Dermis blood vessel endothelial cell (primary cell): ENCODE measurements at regions not wholly inside any gene's neighbourhood (a gene's known extent, or its start where the extent isn't known, plus 50 kb on each side); places are given as distances from the start of the nearest gene placed in this dataset.

ENCODE experiments used
- DNase-seq: peaks from one replicate; pipeline ENCODE4 v3.0.0; 2010

GRCh38 chr5:34487159-34487879 lies 168.8 kb upstream of the RAI14 start:
- peak; percentile 84 for DNase-seq

GRCh38 chr5:34487956-34488355 lies 168.2 kb upstream of the RAI14 start:
- no peak for DNase-seq

GRCh38 chr5:34488984-34489383 lies 167.1 kb upstream of the RAI14 start:
- no peak for DNase-seq

GRCh38 chr5:34490506-34491250 lies 165.4 kb upstream of the RAI14 start:
- DNase-seq, result no peak

- no peak for DNase-seq
Observed at GRCh38 chr5:34491251-34491620, 164.9 kb upstream of the RAI14 start.

GRCh38 chr5:34494111-34494755 lies 161.9 kb upstream of the RAI14 start:
- peak; percentile 67 for DNase-seq

GRCh38 chr5:34495178-34495577 lies 160.9 kb upstream of the RAI14 start:
- no peak for DNase-seq

- DNase-seq, result no peak
Observed at GRCh38 chr5:34496260-34496691, 159.9 kb upstream of the RAI14 start.

- peak; percentile 34 for DNase-seq
Observed at GRCh38 chr5:34496701-34497469, 159.2 kb upstream of the RAI14 start.

- no peak for DNase-seq
Observed at GRCh38 chr5:34497470-34497808, 158.7 kb upstream of the RAI14 start.

GRCh38 chr5:34498572-34498971 lies 157.6 kb upstream of the RAI14 start:
- DNase-seq, result no peak

- peak; percentile 84 for DNase-seq
Observed at GRCh38 chr5:34499001-34499734, 157.0 kb upstream of the RAI14 start.

- DNase-seq, result no peak
Observed at GRCh38 chr5:34500236-34500847, 155.8 kb upstream of the RAI14 start.

- no peak for DNase-seq
Observed at GRCh38 chr5:34501016-34501415, 155.1 kb upstream of the RAI14 start.

- DNase-seq, result no peak
Observed at GRCh38 chr5:34501840-34502239, 154.3 kb upstream of the RAI14 start.

GRCh38 chr5:34502581-34502980 lies 153.5 kb upstream of the RAI14 start:
- DNase-seq, result no peak

- DNase-seq, result no peak
Observed at GRCh38 chr5:34503379-34504253, 152.5 kb upstream of the RAI14 start.

- no peak for DNase-seq
Observed at GRCh38 chr5:34504967-34505366, 151.2 kb upstream of the RAI14 start.

- DNase-seq, result no peak
Observed at GRCh38 chr5:34505731-34506130, 150.4 kb upstream of the RAI14 start.

GRCh38 chr5:34507933-34508332 lies 148.2 kb upstream of the RAI14 start:
- DNase-seq, result no peak

- DNase-seq, result no peak
Observed at GRCh38 chr5:34509392-34509791, 146.7 kb upstream of the RAI14 start.
